ENCODE measurements at regions not wholly inside any gene's neighbourhood (a gene's known extent, or its start where the extent isn't known, plus 50 kb on each side); places are given as distances from the start of the nearest gene placed in this dataset.
"Not testable (repeated sequence)": the region's sequence is repeated elsewhere in the genome, so short reads cannot be mapped to it uniquely, and the experiment has no call there.

DNA sequence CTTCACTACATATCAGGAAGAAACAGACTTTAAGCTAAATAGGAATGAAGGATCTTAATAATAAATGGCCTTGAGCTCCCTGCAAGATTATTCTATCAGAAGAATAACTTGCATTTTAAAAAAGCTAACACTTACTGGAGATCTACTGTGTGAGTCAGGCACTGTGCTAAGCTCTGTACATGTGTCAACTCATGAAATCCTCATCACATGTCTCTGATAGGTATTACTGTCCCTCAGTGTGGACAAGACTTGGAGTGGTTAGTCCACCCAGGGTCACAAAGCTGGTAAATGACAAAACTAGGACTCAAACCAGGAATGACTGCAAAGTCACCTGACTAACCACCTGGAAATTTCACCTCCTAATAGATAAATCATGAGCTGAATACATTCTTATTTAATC lies 57.1 kb upstream of the KCTD7 start:
- Mint-ChIP-seq H3K4me1 (ENCODE audit: low read depth, unreplicated experiment) (peaks cover 31% of the 10 kb centered on the region), H3K9me3 (ENCODE audit: unreplicated experiment) (no peaks in the 10 kb centered on the region), H3K27ac (ENCODE audit: unreplicated experiment) (no peak overlapping the region), H3K36me3 (ENCODE audit: low read depth, unreplicated experiment) (peaks cover 16% of the 10 kb centered on the region), H3K4me3 (ENCODE audit: unreplicated experiment) (no peak overlapping the region), H3K27me3 (ENCODE audit: low read depth, unreplicated experiment) (no peaks in the 10 kb centered on the region)
- Histone ChIP-seq H3K4me2 (ENCODE audit: low read length) (no peak overlapping the region), H3K4me3 (ENCODE audit: insufficient read depth, low read depth, low read length) (no peak overlapping the region), H3K9me3 (ENCODE audit: insufficient read depth, low read depth, low read length) (no peaks in the 10 kb centered on the region), H3K36me3 (ENCODE audit: insufficient read depth, low read length) (peaks cover 18% of the 10 kb centered on the region), H3K9ac (ENCODE audit: low read length) (no peak overlapping the region), H3K27me3 (ENCODE audit: insufficient read depth, low read length) (no peaks in the 10 kb centered on the region), H2AFZ (ENCODE audit: low read depth, low read length) (no peak overlapping the region), H3K79me2 (ENCODE audit: insufficient read depth, low read length) (peaks cover 94% of the 10 kb centered on the region), H3K4me1 (ENCODE audit: insufficient read depth, low read length) (no peaks in the 10 kb centered on the region), H4K20me1 (ENCODE audit: insufficient read depth, low read length) (peaks cover 73% of the 10 kb centered on the region), H3K27ac (ENCODE audit: low read depth, low read length) (no peak overlapping the region)
- FAIRE-seq: no peak
- DNase-seq (ENCODE audit: low read depth): no peak
- TF ChIP-seq EZH2 (IDR thresholded peaks at IDR 0.05; ENCODE audit: insufficient read depth, low read length): no peak
- TF ChIP-seq, protein P1, sequence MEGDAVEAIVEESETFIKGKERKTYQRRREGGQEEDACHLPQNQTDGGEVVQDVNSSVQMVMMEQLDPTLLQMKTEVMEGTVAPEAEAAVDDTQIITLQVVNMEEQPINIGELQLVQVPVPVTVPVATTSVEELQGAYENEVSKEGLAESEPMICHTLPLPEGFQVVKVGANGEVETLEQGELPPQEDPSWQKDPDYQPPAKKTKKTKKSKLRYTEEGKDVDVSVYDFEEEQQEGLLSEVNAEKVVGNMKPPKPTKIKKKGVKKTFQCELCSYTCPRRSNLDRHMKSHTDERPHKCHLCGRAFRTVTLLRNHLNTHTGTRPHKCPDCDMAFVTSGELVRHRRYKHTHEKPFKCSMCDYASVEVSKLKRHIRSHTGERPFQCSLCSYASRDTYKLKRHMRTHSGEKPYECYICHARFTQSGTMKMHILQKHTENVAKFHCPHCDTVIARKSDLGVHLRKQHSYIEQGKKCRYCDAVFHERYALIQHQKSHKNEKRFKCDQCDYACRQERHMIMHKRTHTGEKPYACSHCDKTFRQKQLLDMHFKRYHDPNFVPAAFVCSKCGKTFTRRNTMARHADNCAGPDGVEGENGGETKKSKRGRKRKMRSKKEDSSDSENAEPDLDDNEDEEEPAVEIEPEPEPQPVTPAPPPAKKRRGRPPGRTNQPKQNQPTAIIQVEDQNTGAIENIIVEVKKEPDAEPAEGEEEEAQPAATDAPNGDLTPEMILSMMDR (IDR thresholded peaks at IDR 0.05; ENCODE audit: insufficient read depth, low read depth, low read length): no peak

DNA sequence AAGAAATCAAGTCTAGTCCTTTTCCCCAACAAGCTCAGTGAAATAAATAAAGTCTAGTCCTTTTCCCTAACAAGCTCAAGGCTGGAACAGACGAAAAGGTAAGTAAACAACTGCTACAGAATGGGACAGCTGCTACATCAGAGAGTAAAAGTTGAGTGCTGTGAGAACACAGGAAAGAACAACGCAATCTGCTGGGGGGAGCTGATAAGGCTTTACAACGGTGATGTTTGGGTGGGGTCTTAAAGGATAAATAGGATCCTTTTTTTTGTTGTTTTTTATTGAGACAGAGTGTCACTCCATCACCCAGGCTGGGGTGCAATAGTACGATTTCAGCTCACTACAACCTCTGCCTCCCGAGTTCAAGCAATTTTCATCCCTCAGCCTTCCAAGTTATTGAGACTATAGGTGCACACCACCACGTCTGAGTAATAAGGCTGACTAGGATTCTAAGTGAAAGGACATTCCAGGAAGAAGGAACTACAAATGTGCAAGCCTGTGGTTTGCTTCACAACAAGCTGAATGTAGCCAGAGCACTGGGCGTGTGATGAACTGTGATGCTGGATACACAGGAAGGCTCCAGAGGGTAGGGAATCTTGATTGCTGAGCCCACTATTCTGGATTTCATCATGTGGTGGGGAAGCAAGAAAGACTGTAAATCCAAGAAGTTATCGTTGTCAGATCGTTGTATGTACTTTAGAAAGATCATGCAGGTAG lies 54.7 kb upstream of the KCTD7 start:
- H3K9ac ChIP-seq (ENCODE audit: low read length); H3K4me1 ChIP-seq (ENCODE audit: insufficient read depth, low read length); H3K9me3 Mint-ChIP-seq (ENCODE audit: unreplicated experiment); DNase-seq (ENCODE audit: low read depth); H2AFZ ChIP-seq (ENCODE audit: low read depth, low read length); FAIRE-seq; H3K27me3 Mint-ChIP-seq (ENCODE audit: low read depth, unreplicated experiment); H3K27me3 ChIP-seq (ENCODE audit: insufficient read depth, low read length); H3K27ac ChIP-seq (ENCODE audit: low read depth, low read length); H3K4me3 ChIP-seq (ENCODE audit: insufficient read depth, low read depth, low read length); H3K9me3 ChIP-seq (ENCODE audit: insufficient read depth, low read depth, low read length); H3K4me2 ChIP-seq (ENCODE audit: low read length): not testable (repeated sequence)
- Histone ChIP-seq H3K36me3 (ENCODE audit: insufficient read depth, low read length) (peaks cover 16% of the 10 kb centered on the region), H3K79me2 (ENCODE audit: insufficient read depth, low read length) (peaks cover 94% of the 10 kb centered on the region), H4K20me1 (ENCODE audit: insufficient read depth, low read length) (peaks cover 80% of the 10 kb centered on the region)
- H3K4me3 Mint-ChIP-seq (ENCODE audit: unreplicated experiment): peak overlapping the region; percentile 22
- H3K27ac Mint-ChIP-seq (ENCODE audit: unreplicated experiment): peak overlapping the region; percentile 89
- H3K36me3 Mint-ChIP-seq (ENCODE audit: low read depth, unreplicated experiment): peaks cover 11% of the 10 kb centered on the region
- peaks cover 35% of the 10 kb centered on the region for H3K4me1 Mint-ChIP-seq (ENCODE audit: low read depth, unreplicated experiment)

DNA sequence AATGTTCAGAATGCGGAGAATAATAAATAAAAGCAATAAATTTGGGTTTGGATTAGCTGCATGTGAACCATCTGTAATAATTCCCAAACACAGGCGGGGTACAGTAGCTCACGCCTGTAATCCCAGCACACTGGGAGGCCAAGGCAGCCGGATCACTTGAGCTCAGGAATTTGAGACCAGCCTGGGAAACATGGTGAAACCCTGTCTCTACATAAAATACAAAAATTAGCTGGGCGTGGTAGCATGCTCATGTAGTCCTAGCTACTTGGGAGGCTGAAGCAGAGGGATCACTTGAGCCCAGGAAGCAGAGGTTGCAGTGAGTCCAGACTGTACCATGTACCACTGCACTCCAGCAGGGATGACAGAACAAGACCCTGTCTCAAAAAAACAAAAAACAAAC lies 53.9 kb upstream of the KCTD7 start:
- H3K4me1 ChIP-seq (ENCODE audit: insufficient read depth, low read length); H3K9ac ChIP-seq (ENCODE audit: low read length); H3K4me2 ChIP-seq (ENCODE audit: low read length); H3K27me3 Mint-ChIP-seq (ENCODE audit: low read depth, unreplicated experiment); H3K27ac ChIP-seq (ENCODE audit: low read depth, low read length); DNase-seq (ENCODE audit: low read depth); H3K4me3 ChIP-seq (ENCODE audit: insufficient read depth, low read depth, low read length); H3K27me3 ChIP-seq (ENCODE audit: insufficient read depth, low read length); FAIRE-seq; H3K9me3 ChIP-seq (ENCODE audit: insufficient read depth, low read depth, low read length); H3K9me3 Mint-ChIP-seq (ENCODE audit: unreplicated experiment); H3K4me3 Mint-ChIP-seq (ENCODE audit: unreplicated experiment); H2AFZ ChIP-seq (ENCODE audit: low read depth, low read length); H3K36me3 Mint-ChIP-seq (ENCODE audit: low read depth, unreplicated experiment): not testable (repeated sequence)
- H3K4me1 Mint-ChIP-seq (ENCODE audit: low read depth, unreplicated experiment): peaks cover 35% of the 10 kb centered on the region
- H3K27ac Mint-ChIP-seq (ENCODE audit: unreplicated experiment): peak overlapping the region; percentile 47
- Histone ChIP-seq H3K79me2 (ENCODE audit: insufficient read depth, low read length) (peaks cover 94% of the 10 kb centered on the region), H3K36me3 (ENCODE audit: insufficient read depth, low read length) (peaks cover 16% of the 10 kb centered on the region), H4K20me1 (ENCODE audit: insufficient read depth, low read length) (peaks cover 83% of the 10 kb centered on the region)
